ENCODE measurements at regions not wholly inside any gene's neighbourhood (a gene's known extent, or its start where the extent isn't known, plus 50 kb on each side); places are given as distances from the start of the nearest gene placed in this dataset.

DNA sequence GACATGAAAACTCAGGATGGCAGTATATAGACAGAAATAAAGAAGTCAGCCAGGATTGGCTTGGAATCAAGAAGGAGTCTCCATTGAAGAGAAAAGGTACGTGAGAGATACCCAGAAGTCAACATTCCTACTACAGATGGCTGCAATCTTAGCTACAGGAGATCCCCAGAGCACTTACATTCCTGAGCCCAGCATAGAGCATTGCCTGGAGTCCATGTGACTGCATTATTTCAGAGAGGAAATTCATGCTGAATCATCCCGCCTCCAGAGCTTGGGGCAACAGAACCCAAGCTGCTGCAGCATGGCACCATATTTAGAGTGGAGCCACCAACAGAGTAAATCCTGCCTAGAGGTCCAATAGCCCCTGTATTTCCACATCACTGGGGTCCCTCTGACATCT lies 125.0 kb upstream of the GRIK2 start:
- no peak for DNase-seq (ENCODE audit: low read depth, low spot score)
- H3K4me1 ChIP-seq (ENCODE audit: control insufficient read depth in 1 of 2, insufficient read depth in 2 of 2, low read length in 2 of 2) = no peaks in the 10 kb centered on the region
- H3K27ac ChIP-seq (ENCODE audit: low read depth, low read length) = no peak overlapping the region
- no peaks in the 10 kb centered on the region for H3K27me3 ChIP-seq (ENCODE audit: insufficient read depth, low read length)
- no peak overlapping the region for H3K4me3 ChIP-seq (replicated peaks in 1 of 2; ENCODE audit: low read depth in 1 of 2, low read length in 2 of 2)
- H2AFZ ChIP-seq (ENCODE audit: low read depth, low read length, poor library complexity, severe bottlenecking) = no peak overlapping the region
- no peak overlapping the region for H3K4me2 ChIP-seq (ENCODE audit: low read length)
- CTCF ChIA-PET = no interaction called here
- RAD21 ChIA-PET (ENCODE audit: low non-redundant PET in 1 of 2, low total read pairs in 2 of 2, uncharacterized antibody in 2 of 2, unreplicated experiment in 2 of 2) = no interaction called here
- no peaks in the 10 kb centered on the region for H3K79me2 ChIP-seq (ENCODE audit: insufficient read depth, low read length)
- BruUV-seq (replicated peaks) = no TSS peak
- no peaks in the 10 kb centered on the region for H3K9me3 ChIP-seq (ENCODE audit: control insufficient read depth in 1 of 2, insufficient read depth in 1 of 2, low read depth in 1 of 2, low read length in 2 of 2)
- no peaks in the 10 kb centered on the region for H3K9me2 ChIP-seq (ENCODE audit: insufficient read depth)
- no peak for ATAC-seq
- POLR2A ChIA-PET = no interaction called here
- intact Hi-C loops (cut with micrococcal nuclease) = no loop called here
- no peak overlapping the region for H3K9ac ChIP-seq (ENCODE audit: low read length)
- H4K20me1 ChIP-seq (ENCODE audit: insufficient read depth) = no peaks in the 10 kb centered on the region
- no peak for TF ChIP-seq CBX3 (IDR thresholded peaks at IDR 0.05; ENCODE audit: low read depth)
- TF ChIP-seq, protein P1, sequence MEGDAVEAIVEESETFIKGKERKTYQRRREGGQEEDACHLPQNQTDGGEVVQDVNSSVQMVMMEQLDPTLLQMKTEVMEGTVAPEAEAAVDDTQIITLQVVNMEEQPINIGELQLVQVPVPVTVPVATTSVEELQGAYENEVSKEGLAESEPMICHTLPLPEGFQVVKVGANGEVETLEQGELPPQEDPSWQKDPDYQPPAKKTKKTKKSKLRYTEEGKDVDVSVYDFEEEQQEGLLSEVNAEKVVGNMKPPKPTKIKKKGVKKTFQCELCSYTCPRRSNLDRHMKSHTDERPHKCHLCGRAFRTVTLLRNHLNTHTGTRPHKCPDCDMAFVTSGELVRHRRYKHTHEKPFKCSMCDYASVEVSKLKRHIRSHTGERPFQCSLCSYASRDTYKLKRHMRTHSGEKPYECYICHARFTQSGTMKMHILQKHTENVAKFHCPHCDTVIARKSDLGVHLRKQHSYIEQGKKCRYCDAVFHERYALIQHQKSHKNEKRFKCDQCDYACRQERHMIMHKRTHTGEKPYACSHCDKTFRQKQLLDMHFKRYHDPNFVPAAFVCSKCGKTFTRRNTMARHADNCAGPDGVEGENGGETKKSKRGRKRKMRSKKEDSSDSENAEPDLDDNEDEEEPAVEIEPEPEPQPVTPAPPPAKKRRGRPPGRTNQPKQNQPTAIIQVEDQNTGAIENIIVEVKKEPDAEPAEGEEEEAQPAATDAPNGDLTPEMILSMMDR (IDR thresholded peaks at IDR 0.05 in 2 of 3, conservative IDR thresholded peaks at IDR 0.05 in 1 of 3; ENCODE audit: borderline replicate concordance in 1 of 3, insufficient read depth in 1 of 3, low read depth in 2 of 3, low read length in 2 of 3) = no peak
- TF ChIP-seq, protein P2, sequence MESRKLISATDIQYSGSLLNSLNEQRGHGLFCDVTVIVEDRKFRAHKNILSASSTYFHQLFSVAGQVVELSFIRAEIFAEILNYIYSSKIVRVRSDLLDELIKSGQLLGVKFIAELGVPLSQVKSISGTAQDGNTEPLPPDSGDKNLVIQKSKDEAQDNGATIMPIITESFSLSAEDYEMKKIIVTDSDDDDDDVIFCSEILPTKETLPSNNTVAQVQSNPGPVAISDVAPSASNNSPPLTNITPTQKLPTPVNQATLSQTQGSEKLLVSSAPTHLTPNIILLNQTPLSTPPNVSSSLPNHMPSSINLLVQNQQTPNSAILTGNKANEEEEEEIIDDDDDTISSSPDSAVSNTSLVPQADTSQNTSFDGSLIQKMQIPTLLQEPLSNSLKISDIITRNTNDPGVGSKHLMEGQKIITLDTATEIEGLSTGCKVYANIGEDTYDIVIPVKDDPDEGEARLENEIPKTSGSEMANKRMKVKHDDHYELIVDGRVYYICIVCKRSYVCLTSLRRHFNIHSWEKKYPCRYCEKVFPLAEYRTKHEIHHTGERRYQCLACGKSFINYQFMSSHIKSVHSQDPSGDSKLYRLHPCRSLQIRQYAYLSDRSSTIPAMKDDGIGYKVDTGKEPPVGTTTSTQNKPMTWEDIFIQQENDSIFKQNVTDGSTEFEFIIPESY (IDR thresholded peaks at IDR 0.05; ENCODE audit: extremely low read depth, insufficient replicate concordance, low read length) = no peak
- TF ChIP-seq JUND (IDR thresholded peaks at IDR 0.05) = no peak
- no peak for TF ChIP-seq SIN3A (IDR thresholded peaks at IDR 0.05; ENCODE audit: low read depth)
- TF ChIP-seq SP1 (IDR thresholded peaks at IDR 0.05; ENCODE audit: low read depth) = no peak
- no peak for TF ChIP-seq RAD21 (IDR thresholded peaks at IDR 0.05; ENCODE audit: low read depth)
- TF ChIP-seq, protein P3, sequence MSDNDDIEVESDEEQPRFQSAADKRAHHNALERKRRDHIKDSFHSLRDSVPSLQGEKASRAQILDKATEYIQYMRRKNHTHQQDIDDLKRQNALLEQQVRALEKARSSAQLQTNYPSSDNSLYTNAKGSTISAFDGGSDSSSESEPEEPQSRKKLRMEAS (IDR thresholded peaks at IDR 0.05) = no peak
- TF ChIP-seq ELF1 (IDR thresholded peaks at IDR 0.05; ENCODE audit: borderline replicate concordance, low read depth) = no peak
- no peak for TF ChIP-seq EGR1 (IDR thresholded peaks at IDR 0.05; ENCODE audit: low read depth)
- TF ChIP-seq POLR2A (IDR thresholded peaks at IDR 0.05; ENCODE audit: borderline replicate concordance, extremely low read depth, insufficient read depth, insufficient read length) = no peak
- no peak for TF ChIP-seq FOSL1 (IDR thresholded peaks at IDR 0.05; ENCODE audit: low read depth)
- TF ChIP-seq ZNF274 (IDR thresholded peaks at IDR 0.05; ENCODE audit: low read depth, low read length) = no peak
- H3K36me3 ChIP-seq (ENCODE audit: control insufficient read depth in 1 of 2, insufficient read depth in 2 of 2, low read length in 2 of 2) = no peaks in the 10 kb centered on the region

Measured in HCT116 (cell line).